GM21528 (cell line): ENCODE measurements at regions not wholly inside any gene's neighbourhood (a gene's known extent, or its start where the extent isn't known, plus 50 kb on each side); places are given as distances from the start of the nearest gene placed in this dataset.

ENCODE experiments used
- ATAC-seq: cut with Tn5 transposase; IDR thresholded peaks from one replicate; pipeline ENCODE4 v1.9.1; 2021; ENCODE audit warnings: mild to moderate bottlenecking, moderate library complexity; ENCODE audit not compliant: unreplicated experiment, low FRiP score

GRCh38 chr1:14031461-14031860 is 331.5 kb downstream of the PRDM2 start:
- ATAC-seq = no peak

- ATAC-seq = no peak
These were observed 334.5 kb downstream of the PRDM2 start for GRCh38 chr1:14034506-14034905.

DNA sequence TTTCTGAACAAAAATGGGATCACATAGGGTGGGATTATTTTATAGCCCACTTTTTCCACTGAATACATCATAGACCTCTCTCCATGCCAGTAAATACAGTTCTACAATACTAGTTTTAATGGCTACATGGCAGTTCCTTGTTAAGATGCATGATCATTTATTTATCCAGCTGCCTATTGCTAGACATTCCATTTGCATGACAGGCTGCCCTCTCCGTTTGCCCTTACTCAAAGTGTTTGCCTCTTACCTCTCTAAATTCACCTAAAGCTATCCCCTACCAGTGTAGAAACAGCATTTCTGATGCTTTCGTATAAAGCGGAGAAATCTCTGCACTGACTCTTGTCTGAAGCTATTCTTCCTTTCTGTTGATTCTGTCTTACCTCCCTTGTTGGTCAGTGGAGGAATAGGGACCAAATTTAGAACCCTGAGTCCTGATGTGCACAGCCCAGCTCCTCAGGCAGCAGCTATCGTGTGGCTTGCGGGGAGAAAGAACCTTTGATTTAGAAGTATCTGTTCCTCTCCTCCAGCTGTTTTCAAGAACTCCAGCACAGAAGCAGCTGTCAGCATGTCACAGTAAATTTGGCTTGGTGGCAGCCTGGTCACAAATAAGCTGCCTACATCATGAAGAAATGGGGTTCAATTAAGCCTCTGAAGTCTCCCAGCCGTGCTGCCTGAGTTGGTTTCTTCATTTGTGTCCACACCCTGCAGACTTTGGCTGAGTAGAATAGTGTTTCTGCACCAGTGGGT is 337.3 kb downstream of the PRDM2 start:
- no peak for ATAC-seq

DNA sequence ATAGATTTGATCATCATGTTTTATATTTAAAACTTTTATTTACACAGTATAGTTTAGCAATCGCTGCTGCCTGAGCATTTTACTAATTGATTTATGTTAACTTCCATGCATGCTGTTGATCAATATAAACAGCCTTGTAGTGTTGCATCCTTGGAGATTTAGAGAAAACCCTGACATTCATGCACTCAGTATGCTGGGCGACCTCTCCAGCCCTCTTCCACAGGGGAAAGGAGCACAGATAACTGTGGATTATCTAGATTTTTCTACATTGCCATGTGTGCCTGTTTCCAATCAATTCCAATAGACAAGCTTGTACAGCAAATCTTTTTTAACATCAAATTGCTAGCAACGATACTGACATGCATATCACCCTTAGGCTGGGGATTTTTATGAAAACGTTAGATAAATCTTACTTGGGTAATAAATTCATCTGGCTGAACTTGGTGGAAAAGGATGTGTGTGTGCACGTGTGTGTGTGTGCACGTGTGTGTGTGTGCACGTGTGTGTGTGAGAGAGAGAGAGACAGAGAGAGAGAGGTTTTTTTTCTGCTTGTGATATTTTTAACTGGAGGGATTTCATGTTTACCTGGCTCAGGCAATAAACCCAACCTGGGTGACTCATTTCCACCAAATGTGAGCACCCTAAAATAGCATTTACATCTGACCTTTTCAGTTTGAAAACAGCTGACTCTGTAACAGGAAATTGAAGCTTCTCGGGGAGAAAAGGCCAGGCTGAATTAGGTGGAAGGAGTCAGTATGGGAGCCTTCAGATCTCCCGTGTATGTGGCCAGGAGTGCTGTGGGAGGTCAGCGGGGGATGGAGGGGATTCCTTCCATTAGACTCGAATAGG is 339.8 kb downstream of the PRDM2 start:
- no peak for ATAC-seq

DNA sequence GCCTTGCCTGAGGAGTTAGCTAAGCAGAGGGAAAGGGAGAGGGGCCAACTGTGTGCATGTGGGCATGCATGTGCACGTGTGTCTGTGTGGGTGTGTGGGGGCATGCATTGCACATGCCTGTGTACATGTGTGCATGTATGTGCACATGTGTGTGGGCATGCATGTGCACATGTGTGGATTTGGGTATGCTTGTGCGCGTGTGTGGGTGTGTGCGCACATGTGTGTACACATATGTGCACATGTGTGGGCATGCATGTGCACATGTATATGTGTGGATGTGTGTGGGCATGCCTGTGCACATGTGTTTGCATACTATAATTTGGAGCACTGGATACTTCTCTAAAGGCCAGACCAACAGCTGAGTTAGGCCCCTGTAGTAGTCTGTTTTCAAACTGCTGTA is 350.0 kb downstream of the PRDM2 start:
- no peak for ATAC-seq

GRCh38 chr1:14055442-14056223 is 355.6 kb downstream of the PRDM2 start:
- ATAC-seq = no peak

GRCh38 chr1:14057640-14058039 is 357.7 kb downstream of the PRDM2 start:
- ATAC-seq = no peak

GRCh38 chr1:14061204-14061603 is 361.2 kb downstream of the PRDM2 start:
- no peak for ATAC-seq

- ATAC-seq = no peak
These were observed 361.7 kb downstream of the PRDM2 start for GRCh38 chr1:14061722-14062121.

GRCh38 chr1:14062669-14063068 is 362.7 kb downstream of the PRDM2 start:
- ATAC-seq = no peak

GRCh38 chr1:14064649-14065442 is 364.9 kb downstream of the PRDM2 start:
- ATAC-seq = no peak

DNA sequence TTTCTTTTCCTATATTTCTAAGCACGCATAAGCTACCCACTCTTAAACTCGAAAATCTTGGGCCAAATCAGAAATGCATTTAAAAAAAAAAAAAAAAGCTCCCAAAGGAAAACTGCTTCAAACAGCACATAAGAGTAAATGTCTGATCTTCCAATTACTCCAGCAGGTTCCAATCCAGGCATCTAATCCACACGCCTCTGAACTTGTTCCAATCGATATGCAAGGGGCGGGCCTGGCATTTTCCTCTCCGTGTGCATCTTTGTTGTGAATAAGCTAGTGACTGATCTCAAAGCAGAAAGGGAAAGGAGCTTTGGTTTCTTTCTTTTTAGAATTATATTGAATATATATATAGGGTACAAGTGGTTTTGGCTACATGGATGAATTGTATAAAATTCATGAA is 365.5 kb downstream of the PRDM2 start:
- ATAC-seq = no peak

DNA sequence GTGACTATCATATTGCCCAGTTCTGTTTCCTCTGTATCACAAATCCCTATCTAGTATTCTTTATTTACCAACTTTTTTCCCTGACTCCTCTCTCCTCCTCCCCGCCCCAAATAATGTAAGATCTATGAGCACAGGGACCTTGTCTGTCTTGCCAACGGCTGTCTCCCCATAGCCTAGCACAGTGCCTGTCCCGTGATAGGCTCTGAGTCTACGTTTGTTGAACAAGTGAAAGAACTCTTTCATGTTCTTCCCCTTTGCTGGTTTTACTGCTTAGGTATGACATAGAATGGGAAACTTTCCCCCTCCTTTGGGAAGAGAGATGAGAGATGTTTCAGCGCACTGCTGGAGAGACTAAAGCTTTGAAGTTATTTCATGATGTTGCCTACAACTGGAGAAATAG is 367.0 kb downstream of the PRDM2 start:
- no peak for ATAC-seq

GRCh38 chr1:14067711-14068110 is 367.7 kb downstream of the PRDM2 start:
- ATAC-seq = no peak

DNA sequence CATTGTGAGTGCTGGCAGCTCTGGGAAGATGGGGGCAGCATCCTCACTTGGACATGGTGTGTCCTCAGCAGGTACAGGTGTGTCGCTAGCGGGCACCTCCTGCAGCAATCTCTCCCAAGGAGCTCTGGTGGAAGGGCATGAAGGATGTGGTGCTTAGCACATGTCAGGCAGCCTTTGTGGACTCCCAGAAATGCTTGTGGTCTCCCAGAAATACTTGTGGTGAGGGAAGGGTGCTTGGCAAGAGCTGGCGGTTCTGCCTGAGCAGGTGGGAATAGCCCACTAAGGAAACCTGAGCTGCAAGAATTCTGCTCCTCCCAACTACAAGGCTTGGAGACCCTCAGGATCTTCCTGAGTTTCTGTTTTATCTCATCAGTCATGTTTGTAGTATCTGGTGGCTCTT is 371.6 kb downstream of the PRDM2 start:
- no peak for ATAC-seq

DNA sequence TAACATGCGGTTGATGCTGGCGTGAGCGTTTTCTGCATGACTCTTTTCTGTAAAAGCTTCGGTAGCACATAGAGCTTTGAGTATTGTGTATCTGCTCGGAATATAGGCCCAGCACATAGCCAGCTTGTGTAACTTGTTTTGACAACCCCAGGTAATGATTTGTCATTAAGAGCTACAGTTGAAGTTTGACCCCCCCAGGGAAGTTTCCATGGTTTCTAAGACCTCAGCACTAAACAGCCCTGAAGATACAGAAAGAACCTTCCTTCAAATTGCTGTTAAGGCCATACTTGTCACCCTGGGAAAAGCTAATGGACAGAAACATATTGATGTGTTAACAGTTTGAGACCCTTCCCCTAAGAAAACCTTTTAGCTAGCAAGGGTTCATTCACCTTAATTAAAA is 380.7 kb downstream of the PRDM2 start:
- ATAC-seq = no peak

- no peak for ATAC-seq
These were observed 382.3 kb downstream of the PRDM2 start for GRCh38 chr1:14082331-14082730.

- ATAC-seq = no peak
These were observed 383.3 kb downstream of the PRDM2 start for GRCh38 chr1:14083277-14083676.

- ATAC-seq = no peak
These were observed 383.7 kb downstream of the PRDM2 start for GRCh38 chr1:14083706-14084105.

DNA sequence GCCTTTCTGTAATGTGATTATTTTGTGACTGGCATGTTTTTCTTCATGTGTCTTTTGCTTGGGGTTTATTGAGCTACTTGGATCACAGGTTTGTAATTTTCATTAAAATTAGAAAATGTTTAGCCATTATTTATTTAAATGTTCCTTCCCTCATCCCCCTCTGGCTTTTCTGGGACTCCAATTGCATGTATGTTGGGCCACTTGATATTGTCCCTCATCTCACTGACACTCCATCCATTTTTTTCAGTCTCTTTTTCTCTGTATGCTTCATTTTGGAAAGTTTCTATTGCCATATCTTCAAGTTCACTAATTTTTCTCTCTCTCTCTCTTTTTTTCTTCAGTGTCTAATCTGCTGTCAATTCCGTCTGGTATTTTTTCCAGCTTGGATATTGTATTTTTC is 390.1 kb downstream of the PRDM2 start:
- ATAC-seq = no peak
